HG03039 (cell line): ENCODE measurements at regions not wholly inside any gene's neighbourhood (a gene's known extent, or its start where the extent isn't known, plus 50 kb on each side); places are given as distances from the start of the nearest gene placed in this dataset.
"Not testable (repeated sequence)": the region's sequence is repeated elsewhere in the genome, so short reads cannot be mapped to it uniquely, and the experiment has no call there.

Experiments used
- ATAC-seq: cut with Tn5 transposase; IDR thresholded peaks from one replicate; pipeline ENCODE4 v1.9.1; 2021; ENCODE audit warnings: mild to moderate bottlenecking, moderate library complexity; ENCODE audit not compliant: unreplicated experiment

- ATAC-seq = not testable (repeated sequence)
Observed at GRCh38 chr18:5830902-5831301, 64.4 kb downstream of the TMEM200C start.

- no peak for ATAC-seq
Observed at GRCh38 chr18:5828913-5829312, 66.4 kb downstream of the TMEM200C start.

- ATAC-seq = no peak
Observed at GRCh38 chr18:5825663-5826062, 69.7 kb downstream of the TMEM200C start.

GRCh38 chr18:5824370-5824984, 70.8 kb downstream of the TMEM200C start:
- no peak for ATAC-seq

GRCh38 chr18:5817816-5818215, 77.5 kb downstream of the TMEM200C start:
- no peak for ATAC-seq

- ATAC-seq = no peak
Observed at GRCh38 chr18:5806860-5807259, 88.5 kb downstream of the TMEM200C start.

GRCh38 chr18:5787936-5788335, 107.4 kb downstream of the TMEM200C start:
- no peak for ATAC-seq

- no peak for ATAC-seq
Observed at GRCh38 chr18:5779922-5780321, 115.4 kb downstream of the TMEM200C start.

- ATAC-seq = no peak
Observed at GRCh38 chr18:5772306-5773105, 122.8 kb downstream of the TMEM200C start.

- no peak for ATAC-seq
Observed at GRCh38 chr18:5771343-5771742, 124.0 kb downstream of the TMEM200C start.

GRCh38 chr18:5770176-5770575, 125.1 kb downstream of the TMEM200C start:
- no peak for ATAC-seq

GRCh38 chr18:5768454-5768853, 126.9 kb downstream of the TMEM200C start:
- no peak for ATAC-seq

GRCh38 chr18:5759194-5759593, 136.1 kb downstream of the TMEM200C start:
- ATAC-seq = no peak

- ATAC-seq = no peak
Observed at GRCh38 chr18:5756823-5757222, 138.5 kb downstream of the TMEM200C start.

GRCh38 chr18:5747678-5748077, 147.6 kb downstream of the TMEM200C start:
- no peak for ATAC-seq

- no peak for ATAC-seq
Observed at GRCh38 chr18:5746844-5747243, 148.5 kb downstream of the TMEM200C start.

GRCh38 chr18:5744659-5745058, 150.7 kb downstream of the TMEM200C start:
- ATAC-seq = no peak

GRCh38 chr18:5738526-5738925, 156.8 kb downstream of the TMEM200C start:
- ATAC-seq = no peak

- no peak for ATAC-seq
Observed at GRCh38 chr18:5732318-5732717, 163.0 kb downstream of the TMEM200C start.

- no peak for ATAC-seq
Observed at GRCh38 chr18:5729983-5730699, 165.2 kb downstream of the TMEM200C start.

- no peak for ATAC-seq
Observed at GRCh38 chr18:5728531-5728930, 166.8 kb downstream of the TMEM200C start.

GRCh38 chr18:5726011-5726410, 169.3 kb downstream of the TMEM200C start:
- no peak for ATAC-seq
